ENCODE measurements at regions not wholly inside any gene's neighbourhood (a gene's known extent, or its start where the extent isn't known, plus 50 kb on each side); places are given as distances from the start of the nearest gene placed in this dataset.

DNA sequence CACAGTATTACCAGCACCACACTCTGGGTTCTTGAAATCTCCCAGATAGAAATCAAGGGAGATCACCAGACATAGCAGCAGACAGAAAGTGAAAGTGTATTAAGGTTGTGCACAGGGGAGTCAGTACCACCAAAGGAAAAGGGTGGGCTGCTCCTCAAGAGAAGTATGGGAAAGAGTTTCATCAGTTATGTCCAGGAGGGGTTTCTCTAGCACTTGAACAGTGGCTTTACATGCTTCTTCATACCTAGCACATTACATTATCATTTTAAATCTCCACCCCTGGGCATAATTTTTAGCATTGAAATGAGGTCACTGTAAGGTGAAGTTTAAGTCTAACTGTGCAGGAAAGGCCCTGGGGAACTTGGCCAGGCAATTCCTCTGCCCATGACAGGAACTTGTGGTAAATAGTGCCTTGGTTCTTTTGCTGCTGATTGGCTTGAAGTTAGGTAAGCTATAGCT, 601.0 kb downstream of the NUF2 start:
- TF ChIP-seq, protein P1, sequence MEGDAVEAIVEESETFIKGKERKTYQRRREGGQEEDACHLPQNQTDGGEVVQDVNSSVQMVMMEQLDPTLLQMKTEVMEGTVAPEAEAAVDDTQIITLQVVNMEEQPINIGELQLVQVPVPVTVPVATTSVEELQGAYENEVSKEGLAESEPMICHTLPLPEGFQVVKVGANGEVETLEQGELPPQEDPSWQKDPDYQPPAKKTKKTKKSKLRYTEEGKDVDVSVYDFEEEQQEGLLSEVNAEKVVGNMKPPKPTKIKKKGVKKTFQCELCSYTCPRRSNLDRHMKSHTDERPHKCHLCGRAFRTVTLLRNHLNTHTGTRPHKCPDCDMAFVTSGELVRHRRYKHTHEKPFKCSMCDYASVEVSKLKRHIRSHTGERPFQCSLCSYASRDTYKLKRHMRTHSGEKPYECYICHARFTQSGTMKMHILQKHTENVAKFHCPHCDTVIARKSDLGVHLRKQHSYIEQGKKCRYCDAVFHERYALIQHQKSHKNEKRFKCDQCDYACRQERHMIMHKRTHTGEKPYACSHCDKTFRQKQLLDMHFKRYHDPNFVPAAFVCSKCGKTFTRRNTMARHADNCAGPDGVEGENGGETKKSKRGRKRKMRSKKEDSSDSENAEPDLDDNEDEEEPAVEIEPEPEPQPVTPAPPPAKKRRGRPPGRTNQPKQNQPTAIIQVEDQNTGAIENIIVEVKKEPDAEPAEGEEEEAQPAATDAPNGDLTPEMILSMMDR (IDR thresholded peaks at IDR 0.05; ENCODE audit: insufficient read depth in 1 of 2, low read depth in 1 of 2, low read length in 1 of 2, severe bottlenecking in 1 of 2, unreplicated experiment in 1 of 2): no peak
- no peak overlapping the region for H3K4me3 ChIP-seq (ENCODE audit: low read depth, low read length)
- no peak overlapping the region for H3K27ac Mint-ChIP-seq (ENCODE audit: unreplicated experiment)
- H3K4me1 ChIP-seq: no peaks in the 10 kb centered on the region
- BruUV-seq (replicated peaks): no TSS peak
- H3K4me1 Mint-ChIP-seq (ENCODE audit: low read depth, unreplicated experiment): no peaks in the 10 kb centered on the region
- H3K27me3 ChIP-seq (replicated peaks; ENCODE audit: control insufficient read depth, insufficient read depth, low read length): no peaks in the 10 kb centered on the region
- no peaks in the 10 kb centered on the region for H3K36me3 Mint-ChIP-seq (ENCODE audit: insufficient read depth, unreplicated experiment)
- H3K9me3 Mint-ChIP-seq (ENCODE audit: unreplicated experiment): no peaks in the 10 kb centered on the region
- no peaks in the 10 kb centered on the region for H3K36me3 ChIP-seq (ENCODE audit: control insufficient read depth, insufficient read depth, low read length)
- ChIA-PET POLR2A (no interaction called here), CTCF (no interaction called here)
- intact Hi-C loops (cut with micrococcal nuclease; ENCODE audit: unreplicated experiment): no loop called here
- H3K4me3 Mint-ChIP-seq (ENCODE audit: unreplicated experiment): no peak overlapping the region
- no peaks in the 10 kb centered on the region; the same call in 1 of the 2 replicates for H3K9me3 ChIP-seq
- DNase-seq: no peak
- peaks cover 8% of the 10 kb centered on the region for H3K27me3 Mint-ChIP-seq (ENCODE audit: insufficient read depth, unreplicated experiment)

DNA sequence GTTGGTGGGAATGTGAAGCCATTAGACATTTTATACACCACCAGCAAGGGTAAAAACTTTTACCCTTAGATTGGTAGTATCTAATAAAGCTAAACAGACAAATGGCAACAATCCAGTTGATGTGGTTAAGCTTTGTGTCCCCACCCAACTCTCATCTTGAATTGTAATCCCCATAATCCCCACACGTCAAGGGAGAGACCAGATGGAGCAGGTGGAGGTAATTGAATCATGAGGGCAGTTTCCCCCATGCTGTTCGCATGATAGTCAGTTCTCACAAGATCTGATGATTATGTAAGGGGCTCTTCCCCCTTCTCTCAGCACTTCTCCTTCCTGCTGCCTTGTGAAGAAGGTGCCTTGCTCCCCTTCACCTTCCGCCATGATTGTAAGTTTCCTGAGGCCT, 602.3 kb downstream of the NUF2 start:
- Histone ChIP-seq H3K9me3 (no peaks in the 10 kb centered on the region; the same call in 1 of the 2 replicates), H3K4me3 (ENCODE audit: low read depth, low read length) (no peak overlapping the region), H3K27me3 (replicated peaks; ENCODE audit: control insufficient read depth, insufficient read depth, low read length) (no peaks in the 10 kb centered on the region), H3K4me1 (no peaks in the 10 kb centered on the region), H3K36me3 (ENCODE audit: control insufficient read depth, insufficient read depth, low read length) (no peaks in the 10 kb centered on the region)
- Mint-ChIP-seq H3K9me3 (ENCODE audit: unreplicated experiment) (no peaks in the 10 kb centered on the region), H3K27ac (ENCODE audit: unreplicated experiment) (no peak overlapping the region), H3K36me3 (ENCODE audit: insufficient read depth, unreplicated experiment) (no peaks in the 10 kb centered on the region), H3K27me3 (ENCODE audit: insufficient read depth, unreplicated experiment) (peaks cover 8% of the 10 kb centered on the region), H3K4me1 (ENCODE audit: low read depth, unreplicated experiment) (no peaks in the 10 kb centered on the region), H3K4me3 (ENCODE audit: unreplicated experiment) (no peak overlapping the region)
- TF ChIP-seq, protein P1 (IDR thresholded peaks at IDR 0.05; ENCODE audit: insufficient read depth in 1 of 2, low read depth in 1 of 2, low read length in 1 of 2, severe bottlenecking in 1 of 2, unreplicated experiment in 1 of 2): no peak
- no peak for DNase-seq
- intact Hi-C loops (cut with micrococcal nuclease; ENCODE audit: unreplicated experiment): no loop called here
- BruUV-seq (replicated peaks): no TSS peak
- CTCF ChIA-PET: no interaction called here
- POLR2A ChIA-PET: no interaction called here

DNA sequence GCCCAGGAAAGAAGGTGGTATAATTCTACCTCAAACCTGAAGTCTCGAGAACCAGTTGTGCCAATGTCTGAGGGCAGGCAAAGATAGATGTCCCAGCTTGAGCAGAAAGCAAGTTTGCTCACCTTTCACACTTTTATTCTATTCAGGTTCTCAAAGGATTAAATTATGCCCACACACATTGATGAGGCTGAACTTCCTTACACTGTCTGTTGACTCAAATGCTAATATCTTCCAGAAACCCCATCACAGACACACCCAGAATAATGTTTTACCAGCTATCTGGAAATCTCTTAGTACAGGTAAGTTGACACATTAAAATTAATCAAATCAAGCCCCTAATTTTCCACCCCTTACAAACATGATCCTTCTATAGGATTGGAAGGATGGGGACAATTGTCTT, 605.7 kb downstream of the NUF2 start:
- intact Hi-C loops (cut with micrococcal nuclease; ENCODE audit: unreplicated experiment): no loop called here
- TF ChIP-seq, protein P1 (IDR thresholded peaks at IDR 0.05; ENCODE audit: insufficient read depth in 1 of 2, low read depth in 1 of 2, low read length in 1 of 2, severe bottlenecking in 1 of 2, unreplicated experiment in 1 of 2): no peak
- no peak for DNase-seq
- CTCF ChIA-PET: no interaction called here
- H3K27me3 ChIP-seq (replicated peaks; ENCODE audit: control insufficient read depth, insufficient read depth, low read length): no peaks in the 10 kb centered on the region
- POLR2A ChIA-PET: no interaction called here
- no peaks in the 10 kb centered on the region for H3K4me1 ChIP-seq
- H3K4me3 Mint-ChIP-seq (ENCODE audit: unreplicated experiment): no peak overlapping the region
- no peaks in the 10 kb centered on the region for H3K9me3 ChIP-seq
- H3K9me3 Mint-ChIP-seq (ENCODE audit: unreplicated experiment): no peaks in the 10 kb centered on the region
- no peak overlapping the region for H3K27ac Mint-ChIP-seq (ENCODE audit: unreplicated experiment)
- no peaks in the 10 kb centered on the region for H3K36me3 ChIP-seq (ENCODE audit: control insufficient read depth, insufficient read depth, low read length)
- BruUV-seq (replicated peaks): no TSS peak
- H3K27me3 Mint-ChIP-seq (ENCODE audit: insufficient read depth, unreplicated experiment): peaks cover 16% of the 10 kb centered on the region
- H3K36me3 Mint-ChIP-seq (ENCODE audit: insufficient read depth, unreplicated experiment): no peaks in the 10 kb centered on the region
- H3K4me1 Mint-ChIP-seq (ENCODE audit: low read depth, unreplicated experiment): no peaks in the 10 kb centered on the region
- H3K4me3 ChIP-seq (ENCODE audit: low read depth, low read length): no peak overlapping the region
